ENCODE measurements at regions not wholly inside any gene's neighbourhood (a gene's known extent, or its start where the extent isn't known, plus 50 kb on each side); places are given as distances from the start of the nearest gene placed in this dataset.

- TF ChIP-seq POLR2A (IDR thresholded peaks at IDR 0.05) (no peak), CTCF (IDR thresholded peaks at IDR 0.05) (no peak)
These were observed 622.6 kb upstream of the PCDH20 start for GRCh38 chr13:62038214-62038613.
